Hepatocyte (in vitro differentiated cells): ENCODE measurements at regions not wholly inside any gene's neighbourhood (a gene's known extent, or its start where the extent isn't known, plus 50 kb on each side); places are given as distances from the start of the nearest gene placed in this dataset.

Experiments
- DNase-seq: peaks from one replicate; pipeline ENCODE4 v3.0.0-alpha.2; 2016; ENCODE audit warnings: low spot score
- H2AFZ ChIP-seq: fragments of 200-600 bp; sonication (generic); 2 replicates; pipeline ENCODE4 v1.6.0; 2016; ENCODE audit warnings: antibody characterized with exemption, mild to moderate bottlenecking
- H3K27ac ChIP-seq: fragments of 200-600 bp; sonication (generic); 2 replicates; pipeline ENCODE4 v1.5.1; 2016; ENCODE audit warnings: mild to moderate bottlenecking
- H3K27me3 ChIP-seq: fragments of 200-600 bp; sonication (generic); 2 replicates; pipeline ENCODE4 v1.6.1; 2016
- H3K36me3 ChIP-seq: fragments of 200-600 bp; sonication (generic); replicated peaks from 2 replicates; pipeline ENCODE4 v1.5.1; 2016; ENCODE audit warnings: low read depth; ENCODE audit not compliant: insufficient read depth
- H3K4me1 ChIP-seq: fragments of 200-600 bp; sonication (generic); 2 replicates; pipeline ENCODE4 v1.5.1; 2016; ENCODE audit warnings: mild to moderate bottlenecking, moderate library complexity; ENCODE audit not compliant: insufficient read depth
- H3K4me2 ChIP-seq: fragments of 200-600 bp; sonication (generic); 2 replicates; pipeline ENCODE4 v1.6.0; 2016
- H3K4me3 ChIP-seq: fragments of 200-600 bp; sonication (generic); 2 replicates; pipeline ENCODE4 v1.5.1; 2016; ENCODE audit warnings: mild to moderate bottlenecking
- H3K79me2 ChIP-seq: fragments of 200-600 bp; sonication (generic); 2 replicates; pipeline ENCODE4 v1.6.0; 2017; ENCODE audit warnings: mild to moderate bottlenecking
- H3K9me2 ChIP-seq: fragments of 200-600 bp; sonication (generic); replicated peaks from 2 replicates; pipeline ENCODE4 v1.6.0; 2017; ENCODE audit warnings: mild to moderate bottlenecking; ENCODE audit not compliant: insufficient read depth
- H3K9me3 ChIP-seq: fragments of 200-600 bp; sonication (generic); 2 replicates; pipeline ENCODE4 v1.5.1; 2016; ENCODE audit warnings: low read depth, mild to moderate bottlenecking
- H4K20me1 ChIP-seq: fragments of 200-600 bp; sonication (generic); 2 replicates; pipeline ENCODE4 v1.6.0; 2016; ENCODE audit warnings: mild to moderate bottlenecking; ENCODE audit not compliant: insufficient read depth, poor library complexity, severe bottlenecking
- CTCF ChIP-seq: fragments of 200-600 bp; sonication (generic); IDR thresholded peaks from 2 replicates; pipeline ENCODE4 v1.5.1; 2016; ENCODE audit warnings: antibody characterized with exemption, mild to moderate bottlenecking; ENCODE audit not compliant: poor library complexity
- EZH2 ChIP-seq: fragments of 200-600 bp; sonication (generic); IDR thresholded peaks from 2 replicates; pipeline ENCODE4 v1.6.1; 2016; ENCODE audit warnings: antibody characterized with exemption, mild to moderate bottlenecking, borderline replicate concordance
- EZH2phosphoT487 ChIP-seq: fragments of 200-600 bp; sonication (generic); IDR thresholded peaks from one replicate; pipeline ENCODE4 v1.6.1; 2018; ENCODE audit warnings: antibody characterized with exemption, mild to moderate bottlenecking, low read depth, moderate library complexity; ENCODE audit not compliant: unreplicated experiment, severe bottlenecking
- WGBS: methylation state at CpG from one replicate; pipeline ENCODE4 v1.1.6; 2016; ENCODE audit warnings: low lambda C conversion rate; ENCODE audit errors: missing lambda C conversion rate; 5-methylcytosine and 5-hydroxymethylcytosine counted together

- TF ChIP-seq EZH2 (no peak), EZH2phosphoT487 (no peak)
- DNase-seq = no peak
- WGBS = 90% methylated on average over 4 of the region's 4 CpGs
These were observed 544.2 kb downstream of the ETNK1 start for GRCh38 chr12:23169012-23169695.

GRCh38 chr12:23169696-23170013, 544.7 kb downstream of the ETNK1 start:
- H3K9me3 ChIP-seq = no peaks in the 10 kb centered on the region
- no peak overlapping the region for H3K4me3 ChIP-seq
- no peaks in the 10 kb centered on the region for H3K27me3 ChIP-seq
- no peak overlapping the region for H2AFZ ChIP-seq
- TF ChIP-seq CTCF (no peak), EZH2 (no peak), EZH2phosphoT487 (no peak)
- H3K27ac ChIP-seq = no peak overlapping the region
- no peaks in the 10 kb centered on the region for H3K4me1 ChIP-seq
- H4K20me1 ChIP-seq = no peaks in the 10 kb centered on the region
- 90% methylated on average over 3 of the region's 3 CpGs for WGBS
- no peaks in the 10 kb centered on the region for H3K79me2 ChIP-seq
- no peaks in the 10 kb centered on the region for H3K9me2 ChIP-seq
- no peak overlapping the region for H3K4me2 ChIP-seq
- DNase-seq = no peak
- no peaks in the 10 kb centered on the region for H3K36me3 ChIP-seq

More at GRCh38 chr12:23169012-23169695, 544.2 kb downstream of the ETNK1 start:
- no peaks in the 10 kb centered on the region for H3K27me3 ChIP-seq
- no peaks in the 10 kb centered on the region for H4K20me1 ChIP-seq
- H3K9me2 ChIP-seq = no peaks in the 10 kb centered on the region
- no peak overlapping the region for H3K27ac ChIP-seq
- no peak overlapping the region for H2AFZ ChIP-seq
- no peaks in the 10 kb centered on the region for H3K36me3 ChIP-seq
- no peaks in the 10 kb centered on the region for H3K79me2 ChIP-seq
- no peaks in the 10 kb centered on the region for H3K4me1 ChIP-seq
- no peak overlapping the region for H3K4me3 ChIP-seq
- no peaks in the 10 kb centered on the region for H3K9me3 ChIP-seq
- H3K4me2 ChIP-seq = no peak overlapping the region

GRCh38 chr12:23174917-23175316, 549.9 kb downstream of the ETNK1 start:
- no peak for DNase-seq
- Histone ChIP-seq H3K4me1 (no peaks in the 10 kb centered on the region), H3K27ac (no peak overlapping the region), H3K4me2 (no peak overlapping the region), H3K27me3 (no peaks in the 10 kb centered on the region), H3K9me2 (no peaks in the 10 kb centered on the region), H4K20me1 (no peaks in the 10 kb centered on the region), H3K4me3 (no peak overlapping the region), H3K9me3 (no peaks in the 10 kb centered on the region), H3K79me2 (no peaks in the 10 kb centered on the region), H3K36me3 (no peaks in the 10 kb centered on the region), H2AFZ (no peak overlapping the region)
- TF ChIP-seq CTCF (no peak), EZH2 (no peak), EZH2phosphoT487 (no peak)
- 100% methylated on average over 1 of the region's 1 CpG for WGBS

GRCh38 chr12:23185346-23185745, 560.4 kb downstream of the ETNK1 start:
- Histone ChIP-seq H3K36me3 (no peaks in the 10 kb centered on the region), H3K4me1 (no peaks in the 10 kb centered on the region), H3K9me2 (no peaks in the 10 kb centered on the region), H3K9me3 (no peaks in the 10 kb centered on the region), H2AFZ (no peak overlapping the region), H3K4me3 (no peak overlapping the region), H3K27ac (no peak overlapping the region), H3K4me2 (no peak overlapping the region), H4K20me1 (no peaks in the 10 kb centered on the region), H3K79me2 (no peaks in the 10 kb centered on the region), H3K27me3 (no peaks in the 10 kb centered on the region)
- DNase-seq = no peak
- 49% methylated on average over 3 of the region's 3 CpGs for WGBS
- TF ChIP-seq EZH2 = no peak
- no peak for TF ChIP-seq EZH2phosphoT487
- no peak for TF ChIP-seq CTCF
